Dermis blood vessel endothelial cell (primary cell): ENCODE measurements at regions not wholly inside any gene's neighbourhood (a gene's known extent, or its start where the extent isn't known, plus 50 kb on each side); places are given as distances from the start of the nearest gene placed in this dataset.

Experiments used
- DNase-seq: peaks from one replicate; pipeline ENCODE4 v3.0.0; 2010

- DNase-seq, result no peak
Measured at GRCh38 chr4:10979032-10979431, 294.5 kb upstream of the CLNK start.

GRCh38 chr4:10977534-10977933 is 293.0 kb upstream of the CLNK start:
- no peak for DNase-seq

GRCh38 chr4:10974371-10974770 is 289.8 kb upstream of the CLNK start:
- DNase-seq, result no peak

GRCh38 chr4:10973686-10974085 is 289.1 kb upstream of the CLNK start:
- DNase-seq, result no peak

GRCh38 chr4:10971800-10972401 is 287.3 kb upstream of the CLNK start:
- no peak for DNase-seq

- no peak for DNase-seq
Measured at GRCh38 chr4:10965196-10965595, 280.6 kb upstream of the CLNK start.

GRCh38 chr4:10963958-10964703 is 279.6 kb upstream of the CLNK start:
- DNase-seq, result no peak

- DNase-seq, result no peak
Measured at GRCh38 chr4:10963241-10963640, 278.7 kb upstream of the CLNK start.

- no peak for DNase-seq
Measured at GRCh38 chr4:10962246-10962645, 277.7 kb upstream of the CLNK start.

GRCh38 chr4:10960389-10960788 is 275.8 kb upstream of the CLNK start:
- DNase-seq, result no peak

- DNase-seq, result no peak
Measured at GRCh38 chr4:10959586-10959985, 275.0 kb upstream of the CLNK start.

GRCh38 chr4:10958226-10958856 is 273.8 kb upstream of the CLNK start:
- no peak for DNase-seq

- DNase-seq, result no peak
Measured at GRCh38 chr4:10951306-10951705, 266.7 kb upstream of the CLNK start.

GRCh38 chr4:10949039-10949733 is 264.6 kb upstream of the CLNK start:
- no peak for DNase-seq

GRCh38 chr4:10947898-10948297 is 263.3 kb upstream of the CLNK start:
- no peak for DNase-seq

- no peak for DNase-seq
Measured at GRCh38 chr4:10944321-10944720, 259.8 kb upstream of the CLNK start.

- no peak for DNase-seq
Measured at GRCh38 chr4:10942156-10942555, 257.6 kb upstream of the CLNK start.

GRCh38 chr4:10929818-10930217 is 245.2 kb upstream of the CLNK start:
- DNase-seq, result no peak

GRCh38 chr4:10925996-10926395 is 241.4 kb upstream of the CLNK start:
- no peak for DNase-seq

GRCh38 chr4:10924274-10924673 is 239.7 kb upstream of the CLNK start:
- no peak for DNase-seq

GRCh38 chr4:10917566-10917965 is 233.0 kb upstream of the CLNK start:
- peak; percentile 15 for DNase-seq

- DNase-seq, result no peak
Measured at GRCh38 chr4:10898072-10898471, 213.5 kb upstream of the CLNK start.

- no peak for DNase-seq
Measured at GRCh38 chr4:10897076-10897475, 212.5 kb upstream of the CLNK start.

- no peak for DNase-seq
Measured at GRCh38 chr4:10893395-10893794, 208.8 kb upstream of the CLNK start.
